BE2C (cell line): ENCODE measurements at regions not wholly inside any gene's neighbourhood (a gene's known extent, or its start where the extent isn't known, plus 50 kb on each side); places are given as distances from the start of the nearest gene placed in this dataset.

Experiments
- DNase-seq: peaks from one replicate; pipeline ENCODE4 v3.0.0-alpha.2; 2020
- H3K27me3 ChIP-seq: fragments of 250-450 bp; sonication (Bioruptor Pico); 2 replicates; pipeline ENCODE4 v1.5.1; 2020; ENCODE audit warnings: mild to moderate bottlenecking
- H3K36me3 ChIP-seq: fragments of 250-450 bp; sonication (Bioruptor Pico); 2 replicates; pipeline ENCODE4 v1.5.1; 2020; ENCODE audit warnings: mild to moderate bottlenecking
- H3K4me1 ChIP-seq: fragments of 250-450 bp; sonication (Bioruptor Pico); 2 replicates; pipeline ENCODE4 v1.5.1; 2020
- H3K4me3 ChIP-seq: 2 replicates; pipeline ENCODE4 v1.5.1; 2011; ENCODE audit warnings: low read depth, low read length
- H3K9me3 ChIP-seq: fragments of 250-450 bp; sonication (Bioruptor Pico); 2 replicates; pipeline ENCODE4 v1.5.1; 2020
- TF ChIP-seq, protein P1 (sequence below): IDR thresholded peaks from 2 replicates; pipeline ENCODE4 v1.5.1; 2012; ENCODE audit warnings: mild to moderate bottlenecking, low read depth, low read length

DNA sequence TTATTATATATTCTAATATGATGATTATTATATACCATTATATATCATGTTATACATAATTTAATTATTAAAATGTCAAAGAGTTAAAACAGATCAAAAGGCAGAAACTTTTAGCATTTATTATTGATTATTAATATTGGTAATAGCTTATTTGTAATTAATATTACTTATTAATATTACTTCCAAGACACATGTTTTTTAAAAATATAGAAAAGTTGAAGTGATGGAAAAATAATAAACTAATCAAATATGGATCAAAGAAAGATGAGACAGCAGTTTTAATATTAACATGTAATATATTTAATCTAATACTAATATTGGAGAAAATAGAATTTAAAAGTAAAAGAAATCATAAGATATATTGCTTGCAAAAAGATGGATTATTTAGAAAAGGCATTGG is 154.6 kb upstream of the TAB2 start:
- H3K36me3 ChIP-seq = no peaks in the 10 kb centered on the region
- no peaks in the 10 kb centered on the region for H3K27me3 ChIP-seq
- DNase-seq = no peak
- H3K4me3 ChIP-seq = no peak overlapping the region
- H3K4me1 ChIP-seq = peaks cover 12% of the 10 kb centered on the region
- no peaks in the 10 kb centered on the region for H3K9me3 ChIP-seq
- TF ChIP-seq, protein P1, sequence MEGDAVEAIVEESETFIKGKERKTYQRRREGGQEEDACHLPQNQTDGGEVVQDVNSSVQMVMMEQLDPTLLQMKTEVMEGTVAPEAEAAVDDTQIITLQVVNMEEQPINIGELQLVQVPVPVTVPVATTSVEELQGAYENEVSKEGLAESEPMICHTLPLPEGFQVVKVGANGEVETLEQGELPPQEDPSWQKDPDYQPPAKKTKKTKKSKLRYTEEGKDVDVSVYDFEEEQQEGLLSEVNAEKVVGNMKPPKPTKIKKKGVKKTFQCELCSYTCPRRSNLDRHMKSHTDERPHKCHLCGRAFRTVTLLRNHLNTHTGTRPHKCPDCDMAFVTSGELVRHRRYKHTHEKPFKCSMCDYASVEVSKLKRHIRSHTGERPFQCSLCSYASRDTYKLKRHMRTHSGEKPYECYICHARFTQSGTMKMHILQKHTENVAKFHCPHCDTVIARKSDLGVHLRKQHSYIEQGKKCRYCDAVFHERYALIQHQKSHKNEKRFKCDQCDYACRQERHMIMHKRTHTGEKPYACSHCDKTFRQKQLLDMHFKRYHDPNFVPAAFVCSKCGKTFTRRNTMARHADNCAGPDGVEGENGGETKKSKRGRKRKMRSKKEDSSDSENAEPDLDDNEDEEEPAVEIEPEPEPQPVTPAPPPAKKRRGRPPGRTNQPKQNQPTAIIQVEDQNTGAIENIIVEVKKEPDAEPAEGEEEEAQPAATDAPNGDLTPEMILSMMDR = no peak

- TF ChIP-seq, protein P1 = no peak
Observed at GRCh38 chr6:149164199-149164750, 153.2 kb upstream of the TAB2 start.

GRCh38 chr6:149166336-149166735 is 151.2 kb upstream of the TAB2 start:
- Histone ChIP-seq H3K27me3 (no peaks in the 10 kb centered on the region), H3K9me3 (no peaks in the 10 kb centered on the region), H3K36me3 (no peaks in the 10 kb centered on the region), H3K4me3 (peak overlapping the region; percentile 4), H3K4me1 (peaks cover 12% of the 10 kb centered on the region)
- TF ChIP-seq, protein P1 = no peak
- peak; percentile 49 for DNase-seq

More at GRCh38 chr6:149164199-149164750, 153.2 kb upstream of the TAB2 start:
- H3K9me3 ChIP-seq = no peaks in the 10 kb centered on the region
- peaks cover 12% of the 10 kb centered on the region for H3K4me1 ChIP-seq
- H3K36me3 ChIP-seq = no peaks in the 10 kb centered on the region
- H3K27me3 ChIP-seq = no peaks in the 10 kb centered on the region
- H3K4me3 ChIP-seq = no peak overlapping the region
- DNase-seq = no peak

DNA sequence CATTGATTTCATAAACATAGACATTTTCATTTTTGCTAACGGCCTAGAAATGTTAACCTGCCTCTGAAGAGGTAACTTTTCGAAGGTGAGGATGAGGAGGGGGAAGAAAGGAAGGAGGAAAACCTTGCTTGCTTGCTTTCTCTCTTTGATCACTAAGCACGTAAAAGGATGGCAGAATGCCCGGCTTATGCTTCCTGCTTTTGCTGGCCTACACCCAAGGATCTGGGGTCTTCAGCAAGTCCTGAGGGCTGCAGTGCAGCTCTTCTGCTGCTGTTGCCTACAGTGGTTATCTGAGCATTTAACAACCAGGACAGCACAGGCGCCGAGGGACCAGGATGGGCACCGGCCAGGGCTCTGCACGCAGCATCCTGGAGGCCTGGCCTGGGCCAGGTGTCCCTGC is 150.8 kb upstream of the TAB2 start:
- Histone ChIP-seq H3K36me3 (no peaks in the 10 kb centered on the region), H3K27me3 (no peaks in the 10 kb centered on the region), H3K4me3 (peak overlapping the region; percentile 4), H3K4me1 (peaks cover 12% of the 10 kb centered on the region), H3K9me3 (no peaks in the 10 kb centered on the region)
- TF ChIP-seq, protein P1 = no peak
- DNase-seq = peak; percentile 90

- no peaks in the 10 kb centered on the region for H3K9me3 ChIP-seq
- peaks cover 12% of the 10 kb centered on the region for H3K4me1 ChIP-seq
- no peak for DNase-seq
- H3K36me3 ChIP-seq = no peaks in the 10 kb centered on the region
- no peaks in the 10 kb centered on the region for H3K27me3 ChIP-seq
- no peak overlapping the region for H3K4me3 ChIP-seq
- TF ChIP-seq, protein P1 = no peak
Observed at GRCh38 chr6:149168968-149169367, 148.5 kb upstream of the TAB2 start.

- Histone ChIP-seq H3K4me3 (no peak overlapping the region), H3K9me3 (no peaks in the 10 kb centered on the region), H3K4me1 (peaks cover 12% of the 10 kb centered on the region), H3K36me3 (no peaks in the 10 kb centered on the region), H3K27me3 (no peaks in the 10 kb centered on the region)
- TF ChIP-seq, protein P1 = no peak
- DNase-seq = no peak
Observed at GRCh38 chr6:149169761-149170511, 147.6 kb upstream of the TAB2 start.
